Naive B cell (primary cell): ENCODE measurements at regions not wholly inside any gene's neighbourhood (a gene's known extent, or its start where the extent isn't known, plus 50 kb on each side); places are given as distances from the start of the nearest gene placed in this dataset.
"Not testable (repeated sequence)": the region's sequence is repeated elsewhere in the genome, so short reads cannot be mapped to it uniquely, and the experiment has no call there.

ENCODE experiments used
- ATAC-seq, 2 donors: fragments of 150-1000 bp; cut with Tn5 transposase; 2 replicates each; pipeline ENCODE4 v1.10.0; 2021; ENCODE audit warnings: low read depth in 2 of 2, mild to moderate bottlenecking in 2 of 2, moderate library complexity in 2 of 2
- DNase-seq: peaks from one replicate; pipeline ENCODE4 v3.0.0; 2022
- H3K27ac Mint-ChIP-seq, 6 donors: one replicate each; pipeline ENCODE4 v1.8.0; 2020 to 2022; ENCODE audit warnings: mild to moderate bottlenecking in 6 of 6, mixed read lengths in 6 of 6, moderate library complexity in 5 of 6, inconsistent platforms in 2 of 6
- H3K27me3 Mint-ChIP-seq, 3 donors: one replicate each; pipeline ENCODE4 v1.8.0; 2021 to 2022; ENCODE audit warnings: mixed read lengths in 3 of 3, mild to moderate bottlenecking in 1 of 3
- H3K36me3 Mint-ChIP-seq, 2 donors: one replicate each; pipeline ENCODE4 v1.8.0; 2020 to 2022; ENCODE audit warnings: mixed read lengths in 2 of 2, inconsistent platforms in 1 of 2, mild to moderate bottlenecking in 1 of 2
- H3K4me1 Mint-ChIP-seq, 3 donors: one replicate each; pipeline ENCODE4 v1.8.0; 2020 to 2022; ENCODE audit warnings: mixed read lengths in 3 of 3, inconsistent platforms in 1 of 3, mild to moderate bottlenecking in 1 of 3, moderate library complexity in 1 of 3
- H3K4me3 Mint-ChIP-seq, 8 donors: one replicate each; pipeline ENCODE4 v1.8.0; 2020 to 2022; ENCODE audit warnings: mild to moderate bottlenecking in 8 of 8, mixed read lengths in 8 of 8, moderate library complexity in 8 of 8, inconsistent platforms in 2 of 8
- H3K9me3 Mint-ChIP-seq, 7 donors: one replicate each; pipeline ENCODE4 v1.8.0; 2020 to 2022; ENCODE audit warnings: mixed read lengths in 7 of 7, mild to moderate bottlenecking in 5 of 7, inconsistent platforms in 2 of 7, moderate library complexity in 1 of 7

DNA sequence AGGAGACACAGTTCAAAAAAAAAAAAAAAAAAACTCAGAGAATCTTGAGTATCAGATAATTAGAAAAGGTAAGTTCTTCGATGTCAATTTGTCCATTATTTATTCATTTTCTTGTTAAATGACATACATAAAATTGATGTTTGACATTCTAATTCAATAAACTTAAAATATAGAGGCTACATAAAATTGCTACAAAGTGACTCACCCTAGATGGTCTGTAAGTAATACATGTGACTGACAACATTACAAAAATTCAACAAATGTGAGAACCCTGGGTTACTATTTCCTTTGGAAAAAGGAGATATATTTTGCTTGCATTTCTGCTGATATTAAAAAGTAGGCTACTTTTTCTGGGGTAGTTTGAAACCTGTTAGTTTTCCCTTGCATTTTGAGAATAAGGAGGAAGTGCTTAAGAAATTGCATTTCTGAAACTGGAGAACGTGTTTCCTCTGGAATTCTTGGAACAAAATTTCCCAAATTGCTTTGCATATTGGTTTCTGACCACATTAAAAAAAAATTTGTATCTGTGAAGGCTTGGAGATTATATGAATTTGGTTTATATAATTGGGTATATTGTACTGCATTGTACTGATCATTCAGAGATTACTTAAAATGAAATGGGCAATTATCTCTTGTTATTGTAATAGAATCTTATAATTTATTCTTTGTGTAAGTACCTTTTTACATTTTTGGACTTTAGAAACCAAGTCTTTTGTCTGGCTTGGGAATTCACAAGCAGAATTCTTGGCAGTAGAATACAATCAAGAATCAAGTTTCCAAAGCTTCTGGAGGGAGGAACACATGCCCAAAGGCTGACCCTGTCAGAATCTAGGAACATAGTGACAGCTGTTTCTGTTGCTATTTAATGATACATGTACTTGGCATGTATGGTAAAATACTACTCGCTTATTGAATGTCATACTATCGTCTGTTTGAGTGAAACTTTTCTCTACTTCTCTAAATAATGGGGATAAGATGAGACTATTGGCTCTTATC, 106.1 kb downstream of the DSEL start:
- no peak for ATAC-seq
- H3K27me3 Mint-ChIP-seq, result peaks cover 0 to 13% (median 0%) of the 10 kb centered on the region in 3 donors
- H3K27ac Mint-ChIP-seq, result no peak overlapping the region
- no peaks in the 10 kb centered on the region for H3K4me1 Mint-ChIP-seq
- no peak for DNase-seq
- H3K9me3 Mint-ChIP-seq, result no peaks in the 10 kb centered on the region
- no peak overlapping the region for H3K4me3 Mint-ChIP-seq
- H3K36me3 Mint-ChIP-seq, result no peaks in the 10 kb centered on the region

DNA sequence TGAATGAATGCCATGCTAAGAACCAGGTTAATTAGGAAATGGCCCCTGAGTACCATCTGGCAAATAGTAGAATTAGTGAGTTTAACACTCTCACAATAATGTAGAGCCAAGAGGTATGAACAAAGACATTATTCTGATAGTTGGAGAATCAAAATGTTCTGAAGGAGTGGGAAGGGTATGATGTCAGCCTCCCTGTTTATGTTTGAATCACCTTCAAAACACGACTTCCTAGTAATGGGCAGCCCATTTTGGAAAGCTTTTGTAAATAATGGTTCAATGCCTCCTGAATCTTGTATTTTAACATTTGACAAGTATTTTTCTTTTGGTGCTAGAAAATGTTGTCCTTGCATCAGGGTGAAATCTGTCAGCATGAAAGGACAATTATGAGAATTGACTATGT, 108.3 kb downstream of the DSEL start:
- H3K27me3 Mint-ChIP-seq, result peaks cover 0 to 13% (median 0%) of the 10 kb centered on the region in 3 donors
- ATAC-seq, result no peak

DNA sequence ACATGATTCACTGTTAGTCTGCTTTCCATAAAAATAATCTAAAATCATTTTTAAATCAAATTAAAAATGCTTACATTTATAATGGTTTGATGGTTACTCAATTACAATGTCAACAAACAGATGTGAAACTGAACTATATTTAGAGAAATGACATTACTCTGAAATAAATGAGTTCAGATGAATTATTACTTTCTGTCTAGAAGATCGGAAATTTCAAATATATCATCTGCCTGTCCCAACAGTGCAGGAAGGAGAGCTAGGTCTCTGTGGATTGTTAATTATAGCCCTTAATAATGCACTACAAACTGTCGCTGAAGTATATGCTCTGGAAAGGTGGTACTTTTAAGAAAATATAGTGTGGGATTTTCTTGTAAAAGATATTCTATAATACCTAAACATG, 109.8 kb downstream of the DSEL start:
- DNase-seq, result no peak
- no peak for ATAC-seq
- H3K27me3 Mint-ChIP-seq, result peaks cover 0 to 13% (median 0%) of the 10 kb centered on the region in 3 donors
- no peaks in the 10 kb centered on the region for H3K4me1 Mint-ChIP-seq
- no peaks in the 10 kb centered on the region for H3K36me3 Mint-ChIP-seq
- H3K27ac Mint-ChIP-seq, result no peak overlapping the region
- peaks cover 0 to 2% (median 0%) of the 10 kb centered on the region in 7 donors for H3K9me3 Mint-ChIP-seq
- H3K4me3 Mint-ChIP-seq, result no peak overlapping the region

More for the DNA sequence above, 108.3 kb downstream of the DSEL start:
- Mint-ChIP-seq H3K36me3 (no peaks in the 10 kb centered on the region), H3K4me1 (no peaks in the 10 kb centered on the region), H3K27ac (no peak overlapping the region), H3K4me3 (no peak overlapping the region), H3K9me3 (no peaks in the 10 kb centered on the region)
- no peak for DNase-seq

DNA sequence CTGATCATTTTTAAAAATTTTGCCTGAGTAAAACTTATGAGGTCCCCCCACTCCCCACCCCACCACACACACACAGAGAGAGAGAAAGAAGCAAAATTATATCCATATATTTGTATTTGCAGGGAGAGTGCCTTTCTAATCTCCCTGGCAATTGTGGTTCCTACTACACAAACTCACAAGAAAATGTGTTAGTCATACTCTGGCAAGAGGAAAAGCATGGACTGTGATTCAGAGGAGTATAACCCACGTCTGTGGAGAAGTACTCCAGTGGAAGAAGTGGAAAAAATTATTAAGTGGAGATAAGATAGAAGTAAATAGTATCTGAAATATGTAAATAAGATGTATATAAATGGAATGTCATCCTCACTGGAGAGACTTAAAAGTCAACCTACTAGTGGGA, 114.0 kb downstream of the DSEL start:
- ATAC-seq (no peak), DNase-seq (no peak)
- Mint-ChIP-seq H3K27me3 (peaks cover 0 to 11% (median 0%) of the 10 kb centered on the region in 3 donors), H3K4me3 (no peak overlapping the region), H3K36me3 (no peaks in the 10 kb centered on the region), H3K27ac (no peak overlapping the region), H3K4me1 (no peaks in the 10 kb centered on the region), H3K9me3 (peaks cover 0 to 6% (median 2%) of the 10 kb centered on the region in 7 donors)

DNA sequence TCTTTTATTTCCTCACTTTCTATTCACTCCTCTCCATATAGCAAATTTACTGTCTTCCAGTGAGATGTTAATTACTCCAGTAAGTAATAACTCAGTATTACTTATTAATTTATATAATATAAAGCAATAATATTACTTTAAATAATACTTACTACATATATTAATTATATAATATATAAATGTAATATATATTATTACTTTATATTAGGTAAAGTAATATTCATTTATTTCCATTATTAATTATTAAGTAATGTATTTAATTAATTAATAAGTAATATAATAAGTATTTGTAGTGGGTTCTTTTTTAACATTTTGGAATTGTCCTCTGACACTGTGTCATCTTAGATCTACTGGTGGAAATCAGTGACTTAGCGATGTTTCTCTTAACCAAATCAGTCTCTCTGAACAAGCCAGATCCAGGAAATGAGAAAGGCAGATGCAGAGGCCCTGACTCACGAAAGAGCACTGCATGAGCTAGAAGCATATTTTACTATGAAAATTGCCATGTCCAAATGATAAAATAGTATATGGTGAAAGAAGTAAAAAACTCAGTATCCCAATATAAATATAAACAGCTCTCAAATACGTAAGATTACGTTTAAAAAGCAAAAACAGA, 115.9 kb downstream of the DSEL start:
- DNase-seq (no peak), ATAC-seq (no peak)
- H3K27ac Mint-ChIP-seq, result no peak overlapping the region
- peaks cover 0 to 20% (median 3%) of the 10 kb centered on the region in 7 donors for H3K9me3 Mint-ChIP-seq
- no peaks in the 10 kb centered on the region for H3K4me1 Mint-ChIP-seq
- peaks cover 0 to 11% (median 0%) of the 10 kb centered on the region in 3 donors for H3K27me3 Mint-ChIP-seq
- no peak overlapping the region for H3K4me3 Mint-ChIP-seq
- H3K36me3 Mint-ChIP-seq, result peaks cover 4 to 5% of the 10 kb centered on the region in 2 donors

DNA sequence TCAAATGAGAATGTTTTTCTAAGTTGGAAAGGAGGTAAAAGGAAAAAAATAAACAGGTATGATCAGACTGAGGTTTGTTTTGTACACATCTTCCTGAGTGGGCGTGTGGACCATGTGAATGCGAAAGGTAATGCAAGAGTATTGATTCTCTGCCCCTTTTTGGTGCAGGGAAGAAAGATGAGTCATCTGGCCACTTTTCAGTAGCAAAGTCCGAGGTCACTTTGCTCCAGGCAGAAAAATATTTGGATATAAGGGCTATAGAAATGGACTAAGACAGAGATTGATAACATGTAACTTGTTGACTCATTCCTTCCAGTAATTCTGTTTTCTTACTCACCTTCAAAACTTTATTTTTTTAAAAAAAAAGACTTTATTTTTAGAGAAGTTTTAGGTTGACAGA, 130.5 kb downstream of the DSEL start:
- Mint-ChIP-seq H3K4me1 (no peaks in the 10 kb centered on the region), H3K36me3 (no peaks in the 10 kb centered on the region), H3K4me3 (no peak overlapping the region), H3K27ac (no peak overlapping the region), H3K27me3 (peaks cover 0 to 11% (median 8%) of the 10 kb centered on the region in 3 donors), H3K9me3 (peaks cover 0 to 3% (median 0%) of the 10 kb centered on the region in 7 donors)
- ATAC-seq, result no peak
- DNase-seq, result no peak

DNA sequence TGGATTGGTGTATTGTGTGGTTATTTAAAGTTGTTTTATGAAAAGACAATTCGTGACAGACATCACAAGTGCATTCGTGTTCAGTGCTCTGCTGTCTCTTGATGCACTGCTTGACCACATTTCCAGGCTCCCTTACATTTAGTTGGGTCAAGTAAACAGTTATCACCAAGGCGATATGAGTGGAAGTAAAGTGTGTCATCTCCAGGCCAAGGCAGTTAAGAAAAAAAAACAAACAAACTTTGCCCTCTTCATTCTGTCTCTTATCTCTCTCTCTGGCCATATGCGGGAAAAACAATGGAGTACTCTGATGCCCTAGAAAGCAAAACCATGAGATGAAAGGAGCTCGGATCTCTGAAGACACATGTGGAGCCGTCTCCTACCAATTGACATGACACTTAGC, 131.1 kb downstream of the DSEL start:
- no peak for ATAC-seq
- Mint-ChIP-seq H3K27me3 (peaks cover 0 to 11% (median 8%) of the 10 kb centered on the region in 3 donors), H3K36me3 (no peaks in the 10 kb centered on the region), H3K4me3 (no peak overlapping the region), H3K4me1 (no peaks in the 10 kb centered on the region), H3K27ac (no peak overlapping the region), H3K9me3 (peaks cover 0 to 3% (median 0%) of the 10 kb centered on the region in 7 donors)
- DNase-seq, result no peak

DNA sequence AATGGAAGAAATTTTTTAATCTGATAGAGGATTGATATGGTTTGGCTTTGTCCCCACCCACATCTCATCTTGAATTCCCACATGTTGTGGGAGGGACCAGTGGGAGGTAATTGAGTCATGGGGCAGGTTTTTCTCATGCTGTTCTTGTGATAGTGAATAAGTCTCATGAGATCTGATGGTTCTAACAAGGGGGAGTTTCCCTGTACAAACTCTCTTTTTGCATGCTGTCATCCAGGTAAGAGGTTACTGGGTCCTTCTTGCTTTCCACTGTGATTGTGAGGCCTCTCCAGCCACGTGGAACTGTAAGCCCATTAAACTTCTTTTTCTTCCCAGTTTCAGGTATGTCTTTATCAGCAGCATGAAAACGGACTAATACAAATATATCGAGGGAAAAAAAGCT, 132.5 kb downstream of the DSEL start:
- H3K4me1 Mint-ChIP-seq, H3K4me3 Mint-ChIP-seq, H3K27ac Mint-ChIP-seq, DNase-seq, H3K9me3 Mint-ChIP-seq, ATAC-seq, H3K36me3 Mint-ChIP-seq: not testable (repeated sequence)
- peaks cover 0 to 10% (median 8%) of the 10 kb centered on the region in 3 donors for H3K27me3 Mint-ChIP-seq

DNA sequence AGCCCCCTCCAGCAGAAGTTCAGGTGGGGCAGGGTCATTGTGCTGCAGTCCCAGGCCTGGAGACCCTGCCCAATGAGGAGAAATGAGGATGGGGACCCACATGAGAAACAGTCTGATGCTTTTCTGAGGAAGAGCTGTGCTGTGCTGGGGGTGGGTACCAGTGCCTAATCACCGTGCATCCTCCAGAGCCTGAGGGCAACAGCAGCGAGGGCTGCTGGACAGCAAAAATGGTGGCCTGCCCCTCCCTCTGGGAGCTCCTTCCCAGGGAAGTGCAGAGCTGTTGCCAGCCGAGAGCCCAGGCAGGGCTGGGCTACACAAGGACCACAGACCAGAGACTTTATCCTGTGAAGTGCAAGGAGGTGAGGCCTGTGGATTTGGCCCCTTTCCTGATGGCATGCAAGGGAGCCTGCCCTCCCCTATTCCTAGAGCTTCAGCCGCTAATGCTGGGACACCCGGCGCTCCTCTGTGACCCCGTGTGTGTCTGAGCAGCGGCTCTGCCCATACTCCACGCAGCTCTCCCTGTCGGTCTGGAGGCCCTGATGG, 134.8 kb downstream of the DSEL start:
- Mint-ChIP-seq H3K27ac (no peak overlapping the region), H3K4me1 (no peaks in the 10 kb centered on the region), H3K9me3 (no peaks in the 10 kb centered on the region), H3K27me3 (no peaks in the 10 kb centered on the region), H3K36me3 (no peaks in the 10 kb centered on the region), H3K4me3 (no peak overlapping the region)
- no peak for DNase-seq
- no peak for ATAC-seq

DNA sequence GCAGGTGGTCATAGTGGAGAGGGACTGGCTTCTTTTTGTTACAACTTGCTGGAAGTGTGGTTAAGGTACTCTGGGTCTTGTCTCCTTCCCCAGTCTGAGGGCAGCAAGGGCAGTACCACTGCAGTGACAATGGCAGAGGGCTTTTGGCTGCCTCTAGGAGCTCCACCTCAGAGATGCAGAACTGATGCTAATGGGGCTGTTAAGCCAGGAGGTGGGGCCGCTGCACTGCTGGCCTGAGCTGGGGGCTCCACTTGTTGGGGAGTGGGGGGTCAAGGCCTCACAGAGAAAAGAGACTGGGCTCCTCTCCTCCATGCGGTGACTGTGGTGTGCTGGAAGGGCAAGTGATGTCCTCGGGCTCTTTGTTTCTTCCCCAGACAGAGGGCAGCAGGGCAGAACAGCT, 135.7 kb downstream of the DSEL start:
- H3K4me3 Mint-ChIP-seq, result no peak overlapping the region
- DNase-seq (no peak), ATAC-seq (no peak)
- H3K27ac Mint-ChIP-seq, result no peak overlapping the region
- no peaks in the 10 kb centered on the region for H3K9me3 Mint-ChIP-seq
- H3K36me3 Mint-ChIP-seq, result no peaks in the 10 kb centered on the region
- no peaks in the 10 kb centered on the region for H3K4me1 Mint-ChIP-seq
- no peaks in the 10 kb centered on the region for H3K27me3 Mint-ChIP-seq

DNA sequence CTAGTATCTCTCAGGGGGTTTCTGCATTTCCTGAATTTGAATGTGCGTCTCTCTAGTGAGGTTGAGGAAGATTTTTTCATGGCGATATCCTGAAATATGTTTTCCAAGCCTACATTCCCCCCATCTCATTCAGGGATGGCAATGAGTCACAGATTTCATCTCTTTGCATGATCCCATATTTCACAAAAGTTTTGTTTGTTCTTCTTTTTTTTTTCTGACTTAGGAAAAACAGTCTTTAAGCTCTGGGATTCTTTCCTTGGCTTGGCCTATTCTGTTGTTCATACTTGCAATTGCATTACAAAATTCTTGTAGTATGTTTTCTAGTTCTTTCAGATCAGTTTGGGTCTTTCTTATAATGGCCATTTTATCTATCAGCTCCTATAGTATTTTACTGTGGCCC, 136.5 kb downstream of the DSEL start:
- no peak for ATAC-seq
- no peak overlapping the region for H3K4me3 Mint-ChIP-seq
- peak overlapping the region in 1 of 6 donors; percentile 18 for H3K27ac Mint-ChIP-seq

DNA sequence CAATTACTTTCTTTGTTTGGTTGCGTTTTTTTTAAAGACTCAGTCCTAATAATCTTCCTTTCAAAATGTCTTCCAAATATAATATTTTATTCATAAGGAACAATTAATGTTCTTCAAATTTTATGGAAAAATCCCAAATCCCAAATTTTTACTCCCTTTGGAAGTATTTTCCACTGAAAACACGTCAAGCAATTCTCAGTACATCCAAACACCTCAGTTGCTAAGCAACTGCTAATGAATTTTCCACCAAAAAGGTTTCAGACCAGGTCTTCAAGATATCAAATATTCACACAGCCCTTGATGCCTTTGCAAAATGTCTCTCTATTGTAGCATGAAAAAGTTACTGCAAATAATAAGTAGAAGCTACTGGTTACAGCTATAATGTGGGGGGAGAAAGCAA, 140.1 kb downstream of the DSEL start:
- Mint-ChIP-seq H3K4me1 (no peaks in the 10 kb centered on the region), H3K27me3 (no peaks in the 10 kb centered on the region), H3K4me3 (no peak overlapping the region), H3K27ac (no peak overlapping the region), H3K9me3 (no peaks in the 10 kb centered on the region), H3K36me3 (no peaks in the 10 kb centered on the region)
- DNase-seq (no peak), ATAC-seq (no peak)

More for the DNA sequence above, 136.5 kb downstream of the DSEL start:
- Mint-ChIP-seq H3K9me3 (no peaks in the 10 kb centered on the region), H3K36me3 (no peaks in the 10 kb centered on the region), H3K27me3 (no peaks in the 10 kb centered on the region), H3K4me1 (no peaks in the 10 kb centered on the region)
- DNase-seq, result no peak

DNA sequence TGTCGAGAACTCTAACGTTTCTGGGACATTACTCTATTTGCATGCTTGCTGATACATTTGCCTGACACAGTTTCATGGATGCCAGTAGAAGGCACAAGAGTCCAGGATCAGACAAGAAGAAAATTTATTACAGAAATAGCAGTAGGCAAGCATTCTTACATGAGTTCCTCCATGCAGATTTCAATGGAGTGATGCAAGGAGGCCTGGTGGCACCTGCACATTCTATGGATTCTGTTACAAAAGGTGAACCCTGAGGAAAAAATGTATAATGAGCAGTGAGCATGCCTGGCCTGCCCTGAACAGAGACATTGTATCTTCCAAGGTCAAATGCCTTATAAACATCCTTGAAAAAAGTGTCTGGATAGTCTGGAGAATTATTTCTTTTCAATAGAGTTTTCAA, 142.9 kb downstream of the DSEL start:
- no peaks in the 10 kb centered on the region for H3K27me3 Mint-ChIP-seq
- no peak for ATAC-seq
- no peaks in the 10 kb centered on the region for H3K36me3 Mint-ChIP-seq
- H3K4me1 Mint-ChIP-seq, result no peaks in the 10 kb centered on the region
- DNase-seq, result no peak
- no peak overlapping the region for H3K4me3 Mint-ChIP-seq
- peaks cover 0 to 2% (median 0%) of the 10 kb centered on the region in 7 donors for H3K9me3 Mint-ChIP-seq
- H3K27ac Mint-ChIP-seq, result no peak overlapping the region

DNA sequence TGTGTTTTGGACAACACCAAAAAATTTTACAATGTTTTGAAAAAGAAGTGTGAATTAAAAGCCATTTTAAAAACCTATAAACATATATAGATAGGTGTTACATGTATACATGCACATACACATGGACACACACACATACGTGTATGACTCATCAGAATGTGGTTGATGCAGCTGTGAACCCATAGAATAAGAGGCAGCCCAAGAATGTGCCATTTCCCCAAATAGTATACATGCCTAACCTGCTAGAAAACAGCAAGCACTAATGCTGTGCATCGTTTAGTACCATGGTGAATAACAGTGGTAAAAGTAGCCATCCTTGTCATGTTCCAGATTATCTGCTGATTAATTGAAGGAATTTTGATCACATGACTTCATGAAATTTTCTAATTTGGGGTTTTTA, 149.0 kb downstream of the DSEL start:
- Mint-ChIP-seq H3K27ac (no peak overlapping the region), H3K9me3 (peaks cover 0 to 2% (median 0%) of the 10 kb centered on the region in 7 donors), H3K4me3 (no peak overlapping the region), H3K27me3 (no peaks in the 10 kb centered on the region), H3K36me3 (no peaks in the 10 kb centered on the region), H3K4me1 (no peaks in the 10 kb centered on the region)
- ATAC-seq (no peak), DNase-seq (no peak)
